Subcutaneous abdominal adipose tissue (tissue), 5 donors: ENCODE measurements at regions not wholly inside any gene's neighbourhood (a gene's known extent, or its start where the extent isn't known, plus 50 kb on each side); places are given as distances from the start of the nearest gene placed in this dataset.

Experiments
- H3K27ac ChIP-seq: one replicate; pipeline ENCODE4 v1.7.0; 2013; ENCODE audit warnings: low read depth, mild to moderate bottlenecking, inconsistent platforms, low read length, moderate library complexity
- H3K27me3 ChIP-seq, 5 donors: one replicate each; pipeline ENCODE4 v1.7.0; 2013; ENCODE audit warnings: low read length in 5 of 5, inconsistent platforms in 1 of 5; ENCODE audit not compliant: control insufficient read depth in 5 of 5, insufficient read depth in 4 of 5
- H3K36me3 ChIP-seq, 5 donors: one replicate each; pipeline ENCODE4 v1.7.0; 2013; ENCODE audit warnings: low read length in 5 of 5; ENCODE audit not compliant: control insufficient read depth in 5 of 5, insufficient read depth in 5 of 5
- H3K4me1 ChIP-seq, 5 donors: one replicate each; pipeline ENCODE4 v1.7.0; 2013; ENCODE audit warnings: low read length in 5 of 5, mild to moderate bottlenecking in 3 of 5, moderate library complexity in 1 of 5; ENCODE audit not compliant: control insufficient read depth in 5 of 5, insufficient read depth in 5 of 5
- H3K4me3 ChIP-seq, 5 donors: one replicate each; pipeline ENCODE4 v1.7.0; 2013; ENCODE audit warnings: low read length in 5 of 5, low read depth in 1 of 5
- H3K9ac ChIP-seq, 5 donors: one replicate each; pipeline ENCODE4 v1.7.0; 2013; ENCODE audit warnings: low read length in 5 of 5, mild to moderate bottlenecking in 4 of 5, moderate library complexity in 3 of 5
- H3K9me3 ChIP-seq, 5 donors: one replicate each; pipeline ENCODE4 v1.7.0; 2013; ENCODE audit warnings: low read length in 5 of 5; ENCODE audit not compliant: control insufficient read depth in 5 of 5
- donor health status: healthy.
- donor health status: healthy.
- donor health status: healthy.
- donor health status: healthy.
- donor health status: healthy.

GRCh38 chr6:126539022-126539421 is 199.1 kb downstream of the CENPW start:
- Histone ChIP-seq H3K9me3 (no peaks in the 10 kb centered on the region), H3K36me3 (no peaks in the 10 kb centered on the region), H3K4me1 (peaks cover 0 to 18% (median 3%) of the 10 kb centered on the region in 5 donors), H3K9ac (no peak overlapping the region), H3K27ac (no peak overlapping the region), H3K27me3 (no peaks in the 10 kb centered on the region), H3K4me3 (no peak overlapping the region)

- Histone ChIP-seq H3K27ac (no peak overlapping the region), H3K36me3 (no peaks in the 10 kb centered on the region), H3K9ac (no peak overlapping the region), H3K4me3 (no peak overlapping the region), H3K4me1 (peaks cover 0 to 18% (median 3%) of the 10 kb centered on the region in 5 donors), H3K27me3 (no peaks in the 10 kb centered on the region), H3K9me3 (no peaks in the 10 kb centered on the region)
These were observed 200.2 kb downstream of the CENPW start for GRCh38 chr6:126540161-126540560.

- peaks cover 0 to 15% (median 3%) of the 10 kb centered on the region in 5 donors for H3K4me1 ChIP-seq
These were observed 202.0 kb downstream of the CENPW start for GRCh38 chr6:126541806-126542491.

GRCh38 chr6:126546541-126547120 is 206.7 kb downstream of the CENPW start:
- no peak overlapping the region for H3K4me3 ChIP-seq

More at GRCh38 chr6:126541806-126542491, 202.0 kb downstream of the CENPW start:
- no peak overlapping the region for H3K4me3 ChIP-seq
- no peak overlapping the region for H3K9ac ChIP-seq
- H3K27ac ChIP-seq: no peak overlapping the region
- H3K36me3 ChIP-seq: no peaks in the 10 kb centered on the region
- H3K9me3 ChIP-seq: no peaks in the 10 kb centered on the region
- no peaks in the 10 kb centered on the region for H3K27me3 ChIP-seq

GRCh38 chr6:126548300-126548699 is 208.4 kb downstream of the CENPW start:
- H3K27me3 ChIP-seq: no peaks in the 10 kb centered on the region
- H3K27ac ChIP-seq: no peak overlapping the region
- no peaks in the 10 kb centered on the region for H3K36me3 ChIP-seq
- no peaks in the 10 kb centered on the region for H3K4me1 ChIP-seq
- no peak overlapping the region for H3K4me3 ChIP-seq
- no peaks in the 10 kb centered on the region for H3K9me3 ChIP-seq
- H3K9ac ChIP-seq: no peak overlapping the region

More at GRCh38 chr6:126546541-126547120, 206.7 kb downstream of the CENPW start:
- Histone ChIP-seq H3K27ac (no peak overlapping the region), H3K9me3 (no peaks in the 10 kb centered on the region), H3K4me1 (no peaks in the 10 kb centered on the region), H3K27me3 (no peaks in the 10 kb centered on the region), H3K36me3 (no peaks in the 10 kb centered on the region), H3K9ac (no peak overlapping the region)

GRCh38 chr6:126550323-126550722 is 210.4 kb downstream of the CENPW start:
- Histone ChIP-seq H3K9ac (no peak overlapping the region), H3K4me3 (no peak overlapping the region), H3K4me1 (no peaks in the 10 kb centered on the region), H3K27ac (no peak overlapping the region), H3K36me3 (no peaks in the 10 kb centered on the region), H3K27me3 (no peaks in the 10 kb centered on the region), H3K9me3 (no peaks in the 10 kb centered on the region)

GRCh38 chr6:126551832-126552231 is 211.9 kb downstream of the CENPW start:
- no peak overlapping the region for H3K9ac ChIP-seq
- no peaks in the 10 kb centered on the region for H3K27me3 ChIP-seq
- no peaks in the 10 kb centered on the region for H3K4me1 ChIP-seq

GRCh38 chr6:126553854-126554253 is 213.9 kb downstream of the CENPW start:
- H3K27ac ChIP-seq: no peak overlapping the region
- H3K36me3 ChIP-seq: no peaks in the 10 kb centered on the region
- no peak overlapping the region for H3K4me3 ChIP-seq
- H3K4me1 ChIP-seq: no peaks in the 10 kb centered on the region
- peaks cover 2 to 7% (median 4%) of the 10 kb centered on the region in 5 donors for H3K9me3 ChIP-seq
- H3K9ac ChIP-seq: no peak overlapping the region
- no peaks in the 10 kb centered on the region for H3K27me3 ChIP-seq

More at GRCh38 chr6:126551832-126552231, 211.9 kb downstream of the CENPW start:
- Histone ChIP-seq H3K36me3 (no peaks in the 10 kb centered on the region), H3K4me3 (no peak overlapping the region), H3K9me3 (peaks cover 0 to 1% (median under 1%) of the 10 kb centered on the region in 5 donors), H3K27ac (no peak overlapping the region)

GRCh38 chr6:126570507-126570906 is 230.6 kb downstream of the CENPW start:
- no peaks in the 10 kb centered on the region for H3K4me1 ChIP-seq
- H3K9me3 ChIP-seq: no peaks in the 10 kb centered on the region
- no peak overlapping the region for H3K4me3 ChIP-seq
- H3K27me3 ChIP-seq: no peaks in the 10 kb centered on the region
- no peaks in the 10 kb centered on the region for H3K36me3 ChIP-seq
- no peak overlapping the region for H3K9ac ChIP-seq
- H3K27ac ChIP-seq: no peak overlapping the region

GRCh38 chr6:126574301-126574700 is 234.4 kb downstream of the CENPW start:
- H3K36me3 ChIP-seq: no peaks in the 10 kb centered on the region
- no peaks in the 10 kb centered on the region for H3K4me1 ChIP-seq
- no peaks in the 10 kb centered on the region for H3K9me3 ChIP-seq
- no peaks in the 10 kb centered on the region for H3K27me3 ChIP-seq
- H3K4me3 ChIP-seq: no peak overlapping the region
- H3K27ac ChIP-seq: no peak overlapping the region
- no peak overlapping the region for H3K9ac ChIP-seq
